Gastroesophageal sphincter (tissue), 3 donors: ENCODE measurements at regions not wholly inside any gene's neighbourhood (a gene's known extent, or its start where the extent isn't known, plus 50 kb on each side); places are given as distances from the start of the nearest gene placed in this dataset.

Source experiments
- POLR2A ChIP-seq, 2 donors: fragments of 450-650 bp; IDR thresholded peaks; one replicate each; pipeline ENCODE4 v1.6.1; 2017; ENCODE audit warnings: antibody characterized with exemption in 2 of 2, mild to moderate bottlenecking in 2 of 2, moderate library complexity in 1 of 2
- TF ChIP-seq, protein P1 (sequence below), 4 experiments: fragments of 200-600 bp in 2 of 4; fragments of 450-650 bp in 2 of 4; sonication (generic) in 1 of 4; IDR thresholded peaks; one replicate each; pipeline ENCODE4 v1.5.1; 2017 to 2019; ENCODE audit warnings: antibody characterized with exemption in 4 of 4, mild to moderate bottlenecking in 2 of 4, moderate library complexity in 2 of 4

GRCh38 chr7:109029866-109030265 is 460.2 kb downstream of the DNAJB9 start:
- TF ChIP-seq, protein P1, sequence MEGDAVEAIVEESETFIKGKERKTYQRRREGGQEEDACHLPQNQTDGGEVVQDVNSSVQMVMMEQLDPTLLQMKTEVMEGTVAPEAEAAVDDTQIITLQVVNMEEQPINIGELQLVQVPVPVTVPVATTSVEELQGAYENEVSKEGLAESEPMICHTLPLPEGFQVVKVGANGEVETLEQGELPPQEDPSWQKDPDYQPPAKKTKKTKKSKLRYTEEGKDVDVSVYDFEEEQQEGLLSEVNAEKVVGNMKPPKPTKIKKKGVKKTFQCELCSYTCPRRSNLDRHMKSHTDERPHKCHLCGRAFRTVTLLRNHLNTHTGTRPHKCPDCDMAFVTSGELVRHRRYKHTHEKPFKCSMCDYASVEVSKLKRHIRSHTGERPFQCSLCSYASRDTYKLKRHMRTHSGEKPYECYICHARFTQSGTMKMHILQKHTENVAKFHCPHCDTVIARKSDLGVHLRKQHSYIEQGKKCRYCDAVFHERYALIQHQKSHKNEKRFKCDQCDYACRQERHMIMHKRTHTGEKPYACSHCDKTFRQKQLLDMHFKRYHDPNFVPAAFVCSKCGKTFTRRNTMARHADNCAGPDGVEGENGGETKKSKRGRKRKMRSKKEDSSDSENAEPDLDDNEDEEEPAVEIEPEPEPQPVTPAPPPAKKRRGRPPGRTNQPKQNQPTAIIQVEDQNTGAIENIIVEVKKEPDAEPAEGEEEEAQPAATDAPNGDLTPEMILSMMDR (IDR thresholded peaks at IDR 0.05) = no peak
- no peak for TF ChIP-seq POLR2A (IDR thresholded peaks at IDR 0.05)
